GM18951 (cell line): ENCODE measurements at regions not wholly inside any gene's neighbourhood (a gene's known extent, or its start where the extent isn't known, plus 50 kb on each side); places are given as distances from the start of the nearest gene placed in this dataset.

Source experiments
- POLR2A ChIP-seq: IDR thresholded peaks from 4 replicates; pipeline ENCODE4 v1.6.1; 2011; ENCODE audit warnings: mild to moderate bottlenecking; ENCODE audit not compliant: insufficient read length, insufficient read depth; ENCODE audit errors: extremely low read depth
- in situ Hi-C: fragments of 300-500 bp; cut with MboI; formaldehyde crosslinking; loops from one replicate; pipeline ENCODE4 v1.12.0; 2022; ENCODE audit warnings: low sequenced_read_pairs, mixed read lengths, inconsistent platforms; ENCODE audit not compliant: unreplicated experiment

GRCh38 chr15:31525185-31525695 is 198.6 kb downstream of the KLF13 start:
- in situ Hi-C loops, result no loop called here
- no peak for TF ChIP-seq POLR2A

GRCh38 chr15:31525988-31526665 is 199.5 kb downstream of the KLF13 start:
- in situ Hi-C loops, result no loop called here
- no peak for TF ChIP-seq POLR2A

GRCh38 chr15:31526916-31527690 is 200.5 kb downstream of the KLF13 start:
- no peak for TF ChIP-seq POLR2A
- in situ Hi-C loops, result no loop called here

- no peak for TF ChIP-seq POLR2A
- in situ Hi-C loops, result no loop called here
Measured at GRCh38 chr15:31528846-31529245, 202.2 kb downstream of the KLF13 start.

- TF ChIP-seq POLR2A, result no peak
- in situ Hi-C loops, result no loop called here
Measured at GRCh38 chr15:31537770-31538592, 211.3 kb downstream of the KLF13 start.

GRCh38 chr15:31540633-31541032 is 214.0 kb downstream of the KLF13 start:
- no peak for TF ChIP-seq POLR2A
- in situ Hi-C loops, result no loop called here

- no peak for TF ChIP-seq POLR2A
- in situ Hi-C loops, result no loop called here
Measured at GRCh38 chr15:31544361-31544760, 217.7 kb downstream of the KLF13 start.

GRCh38 chr15:31545257-31545656 is 218.6 kb downstream of the KLF13 start:
- in situ Hi-C loops, result no loop called here
- TF ChIP-seq POLR2A, result no peak

- in situ Hi-C loops, result no loop called here
- no peak for TF ChIP-seq POLR2A
Measured at GRCh38 chr15:31550211-31550977, 223.8 kb downstream of the KLF13 start.

- TF ChIP-seq POLR2A, result no peak
- in situ Hi-C loops, result no loop called here
Measured at GRCh38 chr15:31551323-31551722, 224.7 kb downstream of the KLF13 start.

- in situ Hi-C loops, result no loop called here
- no peak for TF ChIP-seq POLR2A
Measured at GRCh38 chr15:31552482-31553099, 226.0 kb downstream of the KLF13 start.

GRCh38 chr15:31554261-31554660 is 227.6 kb downstream of the KLF13 start:
- no peak for TF ChIP-seq POLR2A
- in situ Hi-C loops, result no loop called here
